Gastrocnemius medialis (tissue), 4 donors: ENCODE measurements at regions not wholly inside any gene's neighbourhood (a gene's known extent, or its start where the extent isn't known, plus 50 kb on each side); places are given as distances from the start of the nearest gene placed in this dataset.

Source experiments
- ATAC-seq, 2 donors: fragments of 150-250 bp; one replicate each; pipeline ENCODE4 v1.9.1; 2016
- DNase-seq, 2 donors: peaks; one replicate each; pipeline ENCODE4 v3.0.0-alpha.2; 2019
- H3K27ac ChIP-seq, 4 donors: fragments of 200-600 bp; sonication (generic); 1 replicate in 1 of 4; 2 replicates in 3 of 4; pipeline ENCODE4 v1.5.1; 2016 to 2018; ENCODE audit warnings: mild to moderate bottlenecking in 2 of 4, moderate library complexity in 1 of 4
- H3K27me3 ChIP-seq, 3 donors: fragments of 200-600 bp; sonication (generic) in 2 of 3; 1 replicate in 1 of 3; 2 replicates in 2 of 3; pipeline versions ENCODE4 v1.5.1 to v1.6.0; 2016 to 2019; ENCODE audit warnings: mild to moderate bottlenecking in 1 of 3, moderate library complexity in 1 of 3
- H3K36me3 ChIP-seq, 2 donors: fragments of 200-600 bp; sonication (generic) in 1 of 2; one replicate each; pipeline ENCODE4 v1.5.1; 2017 to 2018
- H3K4me1 ChIP-seq, 2 donors: fragments of 200-600 bp; sonication (generic) in 1 of 2; one replicate each; pipeline ENCODE4 v1.5.1; 2016 to 2017; ENCODE audit warnings: mild to moderate bottlenecking in 2 of 2
- H3K4me3 ChIP-seq, 4 donors: fragments of 200-600 bp; sonication (generic) in 3 of 4; 1 replicate in 1 of 4; 2 replicates in 3 of 4; pipeline ENCODE4 v1.5.1; 2016 to 2019; ENCODE audit warnings: mild to moderate bottlenecking in 2 of 4
- H3K9me3 ChIP-seq, 3 donors: fragments of 200-600 bp; sonication (generic) in 2 of 3; 1 replicate in 1 of 3; 2 replicates in 2 of 3; pipeline ENCODE4 v1.5.1; 2016 to 2019
- POLR2A ChIP-seq, 2 donors: fragments of 450-650 bp; IDR thresholded peaks; one replicate each; pipeline ENCODE4 v1.6.1; 2017; ENCODE audit warnings: antibody characterized with exemption in 2 of 2, mild to moderate bottlenecking in 2 of 2, moderate library complexity in 2 of 2
- in situ Hi-C, 4 donors: fragments of 200-750 bp; cut with MboI; loops; one replicate each; pipeline versions ENCODE4 v1.15.0 to v1.8.0; 2017; ENCODE audit warnings: low sequenced_read_pairs in 4 of 4
- intact Hi-C: fragments of 100-400 bp; cut with DNase I; formaldehyde crosslinking; loops from one replicate; pipeline ENCODE4 v1.15.1; 2023; ENCODE audit warnings: low total_unique reads
- TF ChIP-seq, protein P1 (sequence below), 5 experiments: fragments of 450-650 bp in 3 of 5; fragments of 200-600 bp in 2 of 5; sonication (generic) in 2 of 5; IDR thresholded peaks in 4 of 5; conservative IDR thresholded peaks in 1 of 5; 1 replicate in 4 of 5; 2 replicates in 1 of 5; pipeline ENCODE4 v1.5.1; 2016 to 2019; ENCODE audit warnings: antibody characterized with exemption in 5 of 5, mild to moderate bottlenecking in 3 of 5, moderate library complexity in 3 of 5

GRCh38 chr6:168885196-168885595 lies 368.4 kb downstream of the THBS2 start:
- Histone ChIP-seq H3K27me3 (no peaks in the 10 kb centered on the region), H3K27ac (no peak overlapping the region), H3K36me3 (no peaks in the 10 kb centered on the region), H3K4me3 (no peak overlapping the region), H3K4me1 (peaks cover 0 to 6% of the 10 kb centered on the region in 2 donors), H3K9me3 (no peaks in the 10 kb centered on the region)
- in situ Hi-C loops = loop anchor here in 3 of 4 donors (10.0 to 25.0 kb wide), 2 partner anchors 520 to 523 kb away; no protein-coding TSS in a partner anchor
- DNase-seq (no peak), ATAC-seq (no peak)
- TF ChIP-seq, protein P1, sequence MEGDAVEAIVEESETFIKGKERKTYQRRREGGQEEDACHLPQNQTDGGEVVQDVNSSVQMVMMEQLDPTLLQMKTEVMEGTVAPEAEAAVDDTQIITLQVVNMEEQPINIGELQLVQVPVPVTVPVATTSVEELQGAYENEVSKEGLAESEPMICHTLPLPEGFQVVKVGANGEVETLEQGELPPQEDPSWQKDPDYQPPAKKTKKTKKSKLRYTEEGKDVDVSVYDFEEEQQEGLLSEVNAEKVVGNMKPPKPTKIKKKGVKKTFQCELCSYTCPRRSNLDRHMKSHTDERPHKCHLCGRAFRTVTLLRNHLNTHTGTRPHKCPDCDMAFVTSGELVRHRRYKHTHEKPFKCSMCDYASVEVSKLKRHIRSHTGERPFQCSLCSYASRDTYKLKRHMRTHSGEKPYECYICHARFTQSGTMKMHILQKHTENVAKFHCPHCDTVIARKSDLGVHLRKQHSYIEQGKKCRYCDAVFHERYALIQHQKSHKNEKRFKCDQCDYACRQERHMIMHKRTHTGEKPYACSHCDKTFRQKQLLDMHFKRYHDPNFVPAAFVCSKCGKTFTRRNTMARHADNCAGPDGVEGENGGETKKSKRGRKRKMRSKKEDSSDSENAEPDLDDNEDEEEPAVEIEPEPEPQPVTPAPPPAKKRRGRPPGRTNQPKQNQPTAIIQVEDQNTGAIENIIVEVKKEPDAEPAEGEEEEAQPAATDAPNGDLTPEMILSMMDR (IDR thresholded peaks at IDR 0.05 in 4 of 5, conservative IDR thresholded peaks at IDR 0.05 in 1 of 5) = no peak
- no peak for TF ChIP-seq POLR2A (IDR thresholded peaks at IDR 0.05)
- intact Hi-C loops = no loop called here

GRCh38 chr6:168884646-168885086 lies 369.0 kb downstream of the THBS2 start:
- Histone ChIP-seq H3K27me3 (no peaks in the 10 kb centered on the region), H3K4me1 (peaks cover 0 to 6% of the 10 kb centered on the region in 2 donors), H3K4me3 (peak overlapping the region in 3 of 4 donors; percentile 3 to 41 (median 40)), H3K9me3 (no peaks in the 10 kb centered on the region), H3K27ac (no peak overlapping the region), H3K36me3 (no peaks in the 10 kb centered on the region)
- DNase-seq = peak in 1 of 2 donors; percentile 25
- TF ChIP-seq, protein P1 (IDR thresholded peaks at IDR 0.05 in 4 of 5, conservative IDR thresholded peaks at IDR 0.05 in 1 of 5) = peak; percentile 60 to 89 (median 76)
- no peak for TF ChIP-seq POLR2A (IDR thresholded peaks at IDR 0.05)
- in situ Hi-C loops (loop anchor here (5.0 to 25.0 kb wide), 3 partner anchors 517 to 522 kb away; no protein-coding TSS in a partner anchor), intact Hi-C loops (loop anchor here (1.0 kb wide), 1 partner anchor 514 kb away; no protein-coding TSS in a partner anchor)
- ATAC-seq = peak; percentile 68 to 69

DNA sequence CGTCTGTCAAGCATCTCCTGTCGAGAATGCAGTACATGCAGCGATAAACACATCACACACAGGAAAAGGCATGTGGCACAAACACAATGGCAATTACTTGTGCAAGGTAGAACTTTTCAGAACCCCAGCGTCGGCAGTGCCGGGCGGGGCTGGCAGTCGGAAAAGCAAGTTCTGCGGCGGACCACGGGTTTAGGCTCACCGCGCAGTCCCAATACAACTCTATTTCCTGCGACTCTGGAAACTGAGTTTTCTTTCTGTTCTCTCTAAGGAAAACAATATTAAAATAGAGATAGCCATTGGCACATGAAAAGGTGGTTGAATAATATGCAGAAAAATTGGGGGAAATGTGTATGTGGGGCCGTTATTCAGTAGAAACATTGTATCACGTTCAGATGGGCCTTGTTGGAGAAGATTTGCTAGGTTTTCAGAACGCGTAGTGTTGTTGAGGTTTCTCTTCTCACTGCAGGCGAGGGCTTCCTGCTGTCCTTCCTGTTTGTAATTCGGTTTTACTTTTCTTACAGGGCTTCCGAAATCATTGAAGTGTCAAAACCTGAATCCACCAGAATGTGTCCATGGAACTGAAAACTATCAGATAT lies 369.5 kb downstream of the THBS2 start:
- H3K4me1 ChIP-seq = peaks cover 0 to 6% of the 10 kb centered on the region in 2 donors
- H3K36me3 ChIP-seq = no peaks in the 10 kb centered on the region
- TF ChIP-seq, protein P1 (IDR thresholded peaks at IDR 0.05 in 4 of 5, conservative IDR thresholded peaks at IDR 0.05 in 1 of 5) = no peak
- no peak for TF ChIP-seq POLR2A (IDR thresholded peaks at IDR 0.05)
- ATAC-seq (no peak), DNase-seq (no peak)
- no peak overlapping the region for H3K27ac ChIP-seq
- H3K4me3 ChIP-seq = peak overlapping the region in 3 of 4 donors; percentile 3 to 41 (median 40)
- intact Hi-C loops = loop anchor here (1.0 kb wide), 1 partner anchor 514 kb away; no protein-coding TSS in a partner anchor
- in situ Hi-C loops = loop anchor here (5.0 to 25.0 kb wide), 3 partner anchors 517 to 522 kb away; no protein-coding TSS in a partner anchor
- peaks cover 0 to 4% (median 0%) of the 10 kb centered on the region in 3 donors for H3K27me3 ChIP-seq
- H3K9me3 ChIP-seq = no peaks in the 10 kb centered on the region

DNA sequence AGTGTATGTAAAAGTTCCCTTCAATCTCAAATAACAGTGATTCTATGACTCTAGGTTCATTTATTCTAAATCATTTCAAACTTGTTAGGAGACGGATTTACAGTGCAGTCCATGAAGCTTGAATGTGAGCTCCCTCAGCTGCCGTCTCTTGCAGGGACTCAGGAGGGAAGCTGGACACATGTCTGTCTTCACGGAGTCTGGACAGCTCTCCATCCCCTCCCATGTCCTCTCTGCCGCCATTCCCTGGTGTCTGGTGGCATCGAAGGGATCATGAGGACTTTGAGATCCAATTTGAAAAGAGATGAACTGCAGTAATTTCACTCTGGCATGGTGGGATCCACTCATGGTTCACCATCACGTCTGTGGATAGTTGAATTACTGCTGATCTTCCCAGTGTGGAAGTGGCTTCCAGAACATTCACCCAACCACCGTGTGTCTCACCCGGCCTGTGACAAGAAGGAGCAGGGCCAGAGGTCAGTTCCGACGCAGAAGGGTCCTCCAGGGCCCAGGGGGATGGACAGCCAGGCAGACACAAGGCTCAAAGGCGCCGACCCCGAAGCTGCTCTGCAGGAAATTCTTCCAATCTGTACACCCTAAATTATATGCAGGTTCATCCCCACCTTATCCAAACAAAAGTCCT lies 370.1 kb downstream of the THBS2 start:
- in situ Hi-C loops = loop anchor here (5.0 to 25.0 kb wide), 3 partner anchors 516 to 521 kb away; no protein-coding TSS in a partner anchor
- no peak overlapping the region for H3K27ac ChIP-seq

More for the DNA sequence above, 370.1 kb downstream of the THBS2 start:
- Histone ChIP-seq H3K36me3 (no peaks in the 10 kb centered on the region), H3K4me3 (no peak overlapping the region), H3K27me3 (peaks cover 0 to 5% (median 0%) of the 10 kb centered on the region in 3 donors), H3K9me3 (no peaks in the 10 kb centered on the region), H3K4me1 (peaks cover 0 to 6% of the 10 kb centered on the region in 2 donors)
- intact Hi-C loops = loop anchor here (1.0 kb wide), 1 partner anchor 513 kb away; no protein-coding TSS in a partner anchor
- ATAC-seq = no peak
- TF ChIP-seq, protein P1 (IDR thresholded peaks at IDR 0.05 in 4 of 5, conservative IDR thresholded peaks at IDR 0.05 in 1 of 5) = no peak
- no peak for TF ChIP-seq POLR2A (IDR thresholded peaks at IDR 0.05)
- DNase-seq = no peak
